RCC 7860 (cell line): ENCODE measurements at regions not wholly inside any gene's neighbourhood (a gene's known extent, or its start where the extent isn't known, plus 50 kb on each side); places are given as distances from the start of the nearest gene placed in this dataset.
"Not testable (repeated sequence)": the region's sequence is repeated elsewhere in the genome, so short reads cannot be mapped to it uniquely, and the experiment has no call there.

ENCODE experiments used
- DNase-seq: peaks from one replicate; pipeline ENCODE4 v3.0.0-alpha.2; 2015; ENCODE audit warnings: low spot score
- FAIRE-seq: peaks from 2 replicates; lab custom pipeline; 2012; peaks lifted over from hg19 to GRCh38; lab: Jason Lieb, UNC

DNA sequence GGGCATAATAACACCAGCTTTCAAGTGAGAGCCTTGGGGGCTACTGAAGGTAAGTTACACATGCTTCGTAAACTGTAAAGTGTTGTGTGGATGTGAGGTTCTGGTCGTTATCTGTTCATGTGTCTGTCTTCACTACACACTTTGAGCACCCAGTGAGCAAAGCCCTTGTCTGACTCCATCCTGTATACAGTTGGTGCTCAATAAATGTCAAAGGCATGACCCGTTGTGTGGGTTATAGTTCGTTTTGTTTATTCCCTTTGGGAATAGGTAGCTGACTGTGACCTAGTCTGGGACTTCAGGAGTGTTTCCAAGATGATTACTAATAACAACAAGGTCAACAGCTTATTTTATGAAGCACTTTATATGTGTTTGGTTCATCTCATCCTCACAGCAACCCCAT is 146.9 kb downstream of the MIAT start:
- FAIRE-seq (no peak), DNase-seq (no peak)

DNA sequence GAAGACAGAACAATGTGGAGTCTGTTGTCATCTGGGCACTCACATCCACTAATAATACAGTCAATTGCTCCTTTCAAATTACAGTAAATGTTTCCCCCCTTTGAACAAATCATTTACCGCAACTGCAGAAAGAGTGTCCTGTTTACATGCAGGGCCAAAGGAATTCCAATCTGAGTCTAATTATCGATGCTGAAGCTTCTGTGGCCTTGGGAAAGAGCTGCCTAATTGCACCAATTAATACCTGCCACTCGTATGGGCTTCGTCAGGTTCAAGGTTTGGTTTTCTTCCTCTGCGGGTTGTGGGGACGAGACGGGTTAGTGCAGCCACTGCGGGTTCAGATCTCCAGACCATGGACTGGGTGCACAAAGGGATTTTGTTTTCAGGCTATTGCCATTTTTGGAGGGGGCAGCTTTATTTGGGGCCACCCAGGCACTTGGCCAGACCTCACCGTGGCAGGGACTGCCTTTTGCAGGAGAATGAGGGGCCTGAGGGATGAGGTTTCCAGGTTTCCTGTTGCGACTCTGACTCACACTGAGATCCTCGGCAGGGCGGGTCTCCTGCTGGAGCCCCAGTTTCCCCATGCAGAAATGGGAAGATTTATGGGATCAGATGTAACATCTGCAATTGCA is 147.6 kb downstream of the MIAT start:
- FAIRE-seq (no peak), DNase-seq (no peak)

DNA sequence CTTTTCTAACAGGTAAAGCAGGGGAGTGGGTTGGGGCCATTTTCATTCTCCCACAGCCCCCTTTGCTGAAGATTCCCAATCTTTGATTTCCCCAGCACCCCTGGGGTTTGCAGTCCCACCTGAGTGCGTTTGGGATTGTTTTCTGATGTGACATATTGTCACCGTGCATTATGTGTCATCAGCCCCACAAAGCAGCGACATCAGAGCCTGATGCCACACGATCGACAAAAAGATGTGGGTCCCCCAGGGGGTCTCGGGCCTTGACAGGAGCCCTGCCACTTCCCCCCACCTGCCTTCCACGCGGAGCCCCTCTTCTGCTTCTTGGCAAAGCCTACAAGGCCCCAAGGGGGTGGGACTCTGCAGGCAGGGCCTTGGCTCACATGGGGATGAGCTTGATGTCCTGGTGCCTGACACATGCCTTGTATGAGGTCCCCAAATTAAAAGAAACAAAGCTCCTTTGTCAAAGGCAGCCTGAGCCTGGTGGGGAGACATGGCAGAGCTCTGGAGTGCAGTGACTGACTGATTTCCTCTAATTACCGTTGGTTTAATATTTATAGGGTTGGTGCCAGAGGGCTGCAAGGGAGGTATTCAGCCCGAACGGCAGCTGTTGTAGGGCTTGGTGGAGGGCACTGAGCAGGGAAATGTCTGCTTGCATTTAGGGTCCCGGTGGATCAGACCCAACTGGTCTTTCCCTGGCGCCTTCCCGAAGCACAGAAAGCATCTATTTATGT is 149.2 kb downstream of the MIAT start:
- FAIRE-seq, result no peak

DNA sequence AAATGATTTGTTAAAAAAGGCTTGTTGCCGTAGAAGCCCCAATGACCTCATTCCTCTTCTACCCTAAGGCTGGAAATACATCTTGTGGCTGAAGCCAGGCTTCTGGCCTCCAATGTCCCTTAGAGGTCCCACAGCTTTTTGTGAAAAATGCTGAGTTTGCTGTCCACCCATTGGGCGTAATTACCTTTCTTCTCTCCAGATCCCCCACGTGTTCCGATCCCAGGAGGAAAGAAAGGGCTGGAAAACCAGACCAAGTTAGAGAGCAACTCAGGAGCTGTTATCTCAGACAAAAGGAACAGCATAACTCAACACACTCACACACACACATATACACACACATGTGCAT is 154.2 kb downstream of the MIAT start:
- DNase-seq (no peak), FAIRE-seq (no peak)

More for the DNA sequence above, 149.2 kb downstream of the MIAT start:
- no peak for DNase-seq

DNA sequence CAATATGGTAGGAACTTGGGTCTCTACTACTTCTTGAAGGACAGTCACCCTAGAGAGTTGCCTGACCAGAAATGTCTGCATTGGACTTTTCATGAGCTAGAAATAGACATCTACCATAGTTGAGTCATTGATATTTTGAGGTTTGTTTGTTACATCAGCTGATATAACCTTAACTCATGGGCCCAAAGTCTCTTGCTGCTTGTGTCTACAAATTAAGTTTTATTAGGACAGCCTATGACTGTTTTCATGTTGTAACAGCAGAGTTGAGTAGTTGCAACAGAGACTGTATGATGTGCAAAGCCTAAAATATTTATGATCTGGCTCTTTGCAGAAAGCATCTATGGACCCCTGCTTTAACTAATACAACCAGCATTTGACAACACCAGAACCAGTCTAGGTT is 155.3 kb downstream of the MIAT start:
- no peak for FAIRE-seq
- no peak for DNase-seq

DNA sequence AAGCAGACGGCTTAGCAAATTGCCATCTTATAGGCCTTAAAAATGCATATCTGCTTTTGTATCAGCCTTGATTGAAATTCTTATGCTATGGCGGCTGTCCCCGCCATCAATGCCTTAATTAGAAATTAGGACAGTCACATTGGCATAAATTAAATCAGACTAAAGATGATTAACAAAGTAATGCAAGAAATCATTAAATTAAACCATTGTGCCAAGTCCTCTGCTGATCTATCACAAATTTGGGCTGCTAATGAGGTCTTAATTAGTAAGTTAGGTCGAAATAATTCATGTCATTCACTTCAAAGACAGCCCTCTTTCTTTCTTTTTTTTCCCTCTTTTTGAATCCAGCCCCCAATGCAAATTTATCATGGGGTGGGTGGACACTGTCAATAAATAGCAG is 159.3 kb downstream of the MIAT start:
- FAIRE-seq (no peak), DNase-seq (no peak)

DNA sequence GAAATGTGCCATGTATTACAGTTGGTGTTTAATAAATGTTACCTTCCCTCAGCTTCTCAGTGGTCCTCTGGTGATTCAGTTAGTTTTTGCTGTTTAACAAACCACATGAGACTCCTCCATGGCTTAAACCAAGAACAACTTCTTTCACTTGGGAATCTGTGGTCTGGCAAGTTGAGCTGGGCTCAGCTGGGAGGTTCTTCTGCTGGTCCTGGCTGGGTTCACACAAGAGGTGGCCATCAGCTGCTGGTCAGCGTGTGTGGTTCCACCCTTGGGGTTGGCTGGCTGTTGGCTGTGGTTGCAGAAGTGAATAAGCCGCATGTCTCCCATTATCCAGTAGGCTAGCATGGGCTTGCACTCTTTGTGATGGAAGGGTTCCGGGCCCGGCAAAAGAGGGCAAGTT is 160.5 kb downstream of the MIAT start:
- FAIRE-seq, result no peak
- no peak for DNase-seq

DNA sequence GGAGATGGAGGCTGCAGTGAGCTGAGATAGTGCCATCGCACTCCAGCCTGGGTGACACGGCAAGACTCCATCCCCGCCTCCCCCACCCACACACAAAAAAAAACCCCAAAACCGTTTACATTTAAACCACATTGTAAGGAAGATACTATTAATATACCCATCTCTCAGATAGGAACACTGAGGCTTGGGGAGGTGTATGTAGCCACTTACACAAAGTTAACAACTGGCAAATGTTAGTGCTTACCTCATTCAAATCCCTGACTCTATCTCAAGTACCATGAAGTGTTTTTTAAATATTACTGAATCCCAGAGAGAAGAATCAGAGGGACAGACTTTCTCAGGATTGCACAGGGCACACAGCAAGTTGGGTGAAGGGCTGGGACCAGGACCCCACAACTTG is 164.5 kb downstream of the MIAT start:
- no peak for FAIRE-seq
- DNase-seq, result no peak

DNA sequence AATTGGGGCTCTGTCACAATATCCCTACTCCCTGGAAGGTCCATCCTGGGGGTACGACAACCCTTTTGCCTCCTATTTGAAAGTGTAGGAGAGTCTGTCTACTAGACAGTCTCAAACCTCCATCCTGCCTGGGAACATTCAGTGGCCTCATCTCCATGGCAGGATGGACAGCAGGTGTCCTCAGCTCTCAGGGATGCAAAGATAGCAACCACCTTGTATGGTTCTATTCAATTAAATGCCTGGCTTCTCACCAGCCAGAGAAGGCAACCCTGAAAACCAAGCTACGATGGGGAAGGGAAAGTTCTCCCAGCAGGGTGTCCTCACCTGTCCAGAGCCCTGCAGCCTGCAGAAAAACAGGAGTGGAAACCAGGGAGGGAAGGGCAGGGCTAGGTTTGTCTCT is 164.9 kb downstream of the MIAT start:
- FAIRE-seq, result no peak
- DNase-seq, result no peak

DNA sequence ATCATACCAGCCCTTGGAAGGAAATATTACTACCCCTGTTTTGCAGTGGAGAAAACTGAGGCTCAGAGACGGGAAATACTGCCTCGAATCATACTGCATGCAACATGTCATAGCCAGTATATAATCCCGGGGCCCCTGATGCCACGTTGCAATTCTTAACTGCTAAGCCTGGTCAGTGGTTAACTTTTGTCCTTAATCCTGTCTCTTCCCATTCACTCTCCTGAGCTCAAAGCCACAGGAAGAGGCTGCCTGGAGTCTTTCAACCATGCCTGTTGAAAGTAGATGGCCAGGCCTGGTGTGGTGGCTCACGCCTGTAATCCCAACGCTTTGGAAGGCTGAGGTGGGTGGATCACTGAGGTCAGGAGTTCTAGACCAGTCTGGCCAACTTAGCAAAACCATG is 166.6 kb downstream of the MIAT start:
- FAIRE-seq (no peak), DNase-seq (no peak)

DNA sequence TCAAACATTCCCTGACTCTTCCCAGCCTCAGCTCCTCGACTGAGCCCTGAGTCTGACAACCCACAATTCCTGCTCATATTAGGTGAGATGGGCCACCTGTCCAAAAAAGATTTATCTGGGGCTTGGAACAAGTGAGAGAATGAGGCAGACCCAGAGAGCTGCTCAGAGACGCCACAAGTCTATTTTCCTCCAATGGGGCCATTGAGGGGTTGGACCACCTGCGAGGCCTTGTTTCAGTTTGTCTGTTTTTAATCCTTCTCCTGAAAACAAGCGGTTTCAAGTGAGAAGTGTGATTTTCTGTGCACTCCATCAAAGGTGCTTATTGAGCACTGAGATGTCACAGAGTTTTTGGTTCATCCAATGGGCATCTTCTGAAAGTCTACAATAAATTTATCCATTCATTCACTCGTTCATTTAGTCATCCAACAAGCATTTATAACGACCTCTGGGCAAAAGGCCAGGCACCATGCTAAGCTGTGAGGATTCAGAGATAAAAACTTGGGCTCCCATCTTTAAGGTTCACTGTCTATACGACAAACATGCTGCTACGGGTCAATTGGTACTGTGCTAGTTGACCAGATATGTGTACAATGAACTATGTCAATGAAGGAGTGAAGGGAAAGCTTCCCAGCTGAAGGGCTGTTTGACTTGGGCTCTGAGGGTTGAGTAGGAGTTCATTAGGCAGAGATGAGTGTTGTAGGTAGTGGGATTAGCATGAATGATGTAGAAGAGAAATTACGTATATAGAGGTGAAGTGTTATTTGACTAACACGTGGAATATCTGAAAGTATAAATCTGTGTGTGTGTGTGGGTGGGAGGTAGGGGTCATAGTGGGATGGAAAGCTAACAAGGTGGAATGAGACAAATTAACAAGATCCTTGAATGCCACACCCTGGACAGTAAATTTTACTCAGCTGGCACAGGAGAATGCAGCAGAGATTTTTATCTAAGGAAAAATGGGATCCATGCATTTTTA is 168.9 kb downstream of the MIAT start:
- FAIRE-seq (no peak), DNase-seq (no peak)

DNA sequence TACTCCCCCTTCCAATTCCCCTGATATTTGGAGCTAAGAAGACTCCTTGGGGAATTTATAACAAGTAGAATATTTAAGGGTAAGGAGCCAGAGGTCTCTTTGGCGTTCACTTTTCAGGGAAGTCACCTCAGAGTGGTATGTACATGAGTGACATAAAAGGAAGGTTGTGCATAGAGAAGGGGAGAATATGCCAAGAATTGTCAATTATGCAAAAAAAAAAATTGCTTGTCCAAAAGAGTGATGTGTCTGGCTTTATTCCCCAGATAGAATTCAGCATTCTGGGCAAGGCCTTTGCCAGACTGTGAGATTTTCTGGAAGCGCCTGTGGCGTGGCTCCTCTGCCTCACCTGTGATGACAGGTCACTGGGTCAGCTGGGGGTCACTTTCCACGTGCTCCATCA is 170.2 kb downstream of the MIAT start:
- FAIRE-seq (no peak), DNase-seq (no peak)

DNA sequence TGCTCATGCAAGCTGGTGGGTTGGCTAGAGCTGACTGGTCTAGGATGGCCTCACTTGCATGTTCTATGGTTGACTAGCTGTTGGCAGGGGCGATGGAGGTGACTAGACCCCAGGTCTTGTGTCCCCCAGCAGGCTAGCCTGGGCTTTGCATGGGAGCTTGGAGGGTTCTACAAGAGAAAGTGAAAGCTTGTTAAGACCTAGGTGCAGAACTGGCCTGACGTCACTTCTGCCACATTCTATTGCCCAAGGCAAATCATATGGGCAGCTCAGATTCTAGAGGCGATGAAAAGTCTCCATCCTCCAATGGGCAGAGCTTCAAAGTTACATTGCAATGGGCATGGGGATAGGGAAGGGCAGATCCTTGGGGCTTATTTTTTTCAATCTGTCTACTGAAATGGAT is 170.9 kb downstream of the MIAT start:
- DNase-seq (no peak), FAIRE-seq (no peak)

DNA sequence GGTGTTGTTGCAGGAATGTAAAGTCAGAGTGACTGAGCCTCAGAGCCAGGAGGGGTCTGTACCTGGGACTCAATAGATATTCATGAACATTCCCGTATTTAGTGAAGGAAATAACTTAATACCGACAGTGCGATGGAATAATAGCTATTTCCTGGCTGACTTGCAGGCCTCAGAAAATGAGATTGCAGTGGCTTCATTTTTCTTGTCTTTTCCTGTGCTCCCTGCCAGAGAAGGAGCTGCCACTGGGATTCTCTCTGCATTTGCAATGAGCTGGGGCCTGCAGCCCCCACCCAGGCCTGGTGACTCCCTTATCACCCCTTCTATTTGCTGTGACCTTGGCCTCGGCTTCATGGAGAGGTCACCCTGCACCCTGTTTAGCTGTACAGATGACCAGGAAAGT is 173.4 kb downstream of the MIAT start:
- DNase-seq (no peak), FAIRE-seq (no peak)

DNA sequence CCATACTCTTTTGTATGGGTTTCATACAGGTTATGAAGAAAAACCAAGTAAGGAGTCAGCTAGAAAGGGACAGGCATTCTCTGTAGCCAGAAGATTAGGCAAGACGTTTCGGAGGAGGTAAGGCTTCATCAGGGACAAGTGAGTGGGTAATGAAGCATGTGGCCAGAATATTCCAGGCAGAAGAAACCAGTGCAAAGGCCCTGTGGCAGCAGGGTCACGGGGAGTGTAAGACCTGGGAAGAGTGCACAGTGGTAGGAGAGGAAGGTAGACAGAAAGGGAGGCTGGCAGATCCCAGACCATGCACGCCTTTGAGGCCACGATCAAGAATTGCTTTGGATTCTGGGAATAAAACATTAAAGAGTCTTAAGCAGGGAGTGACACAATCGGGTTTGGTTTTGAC is 177.6 kb downstream of the MIAT start:
- DNase-seq (no peak), FAIRE-seq (no peak)

DNA sequence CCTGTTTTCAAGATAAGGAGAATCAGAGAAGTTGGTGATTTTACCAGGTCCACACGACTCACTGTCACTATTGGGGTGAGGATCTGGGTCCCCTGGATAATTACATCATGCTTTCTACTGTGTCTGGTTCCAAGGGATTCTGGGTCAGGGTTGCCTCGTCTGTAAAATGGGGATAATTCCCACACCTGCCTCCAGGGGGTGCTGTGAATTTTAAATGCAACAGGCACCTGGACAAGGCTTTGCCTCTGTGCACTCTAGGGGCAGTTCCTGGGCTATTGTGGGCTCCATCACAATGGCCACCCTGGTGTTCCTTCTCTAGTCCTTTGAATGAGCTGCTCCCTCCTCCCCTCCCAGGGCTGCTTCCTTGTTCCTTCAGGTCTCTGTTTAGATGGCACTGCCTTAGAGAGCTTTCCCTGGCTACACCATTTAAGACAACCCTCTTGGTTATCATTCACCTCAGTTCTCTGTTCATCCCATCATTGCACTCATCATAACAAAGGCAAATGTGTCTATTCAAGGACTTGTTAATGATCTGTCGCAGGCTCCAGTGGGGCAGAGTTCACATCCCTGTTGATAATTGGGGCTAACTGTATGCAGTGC is 178.6 kb downstream of the MIAT start:
- no peak for FAIRE-seq
- DNase-seq, result no peak

DNA sequence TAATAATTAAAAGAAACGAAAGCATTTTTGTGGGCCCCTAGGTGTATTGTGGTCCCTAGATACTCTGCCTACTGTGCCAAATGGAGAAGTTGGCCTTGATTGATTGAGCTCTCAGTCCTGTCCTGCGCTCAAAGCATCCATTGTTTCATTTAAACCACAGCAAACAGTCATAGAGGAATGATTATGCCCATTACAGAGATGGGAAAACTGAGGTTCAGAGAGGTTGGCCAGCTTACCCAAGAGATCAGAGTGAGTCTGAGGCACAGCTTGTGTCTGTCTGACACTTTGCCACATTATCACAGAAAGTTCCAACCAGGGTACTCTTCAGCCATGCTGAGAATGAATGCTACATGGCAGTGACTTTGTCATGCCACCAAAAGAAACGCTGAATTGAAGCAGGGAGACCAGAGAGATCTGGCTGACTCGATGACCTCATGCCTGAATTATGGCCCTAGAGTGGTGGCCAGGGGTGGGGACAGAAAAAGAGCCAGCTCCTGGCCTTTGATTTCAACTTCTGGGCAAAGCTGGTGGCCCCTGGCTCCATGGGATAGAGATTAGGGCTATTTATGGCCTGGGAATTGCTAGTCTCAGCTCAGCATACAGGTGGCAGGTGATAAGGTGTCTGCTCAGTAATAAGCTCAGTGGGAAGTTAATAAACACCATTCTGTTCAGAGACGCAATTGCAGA is 180.5 kb downstream of the MIAT start:
- no peak for DNase-seq
- FAIRE-seq, result no peak

DNA sequence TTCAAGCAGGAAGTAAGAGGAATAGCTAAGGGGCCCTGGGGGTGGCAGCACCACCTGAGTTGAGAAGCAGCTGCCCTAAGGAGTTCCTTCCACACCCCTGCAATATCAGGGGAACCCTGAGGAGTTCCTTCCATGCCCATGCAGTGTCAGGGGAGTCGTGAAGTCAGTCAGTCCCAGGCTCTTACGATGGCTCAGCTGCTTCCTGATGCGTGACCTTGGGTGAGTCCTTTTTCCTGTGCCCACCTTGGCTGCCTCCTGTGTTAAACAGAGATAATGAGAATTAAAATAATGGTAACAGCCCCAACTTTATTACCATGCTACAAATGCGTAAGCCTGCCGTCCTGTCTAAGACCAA is 181.1 kb downstream of the MIAT start:
- DNase-seq (no peak), FAIRE-seq (no peak)

DNA sequence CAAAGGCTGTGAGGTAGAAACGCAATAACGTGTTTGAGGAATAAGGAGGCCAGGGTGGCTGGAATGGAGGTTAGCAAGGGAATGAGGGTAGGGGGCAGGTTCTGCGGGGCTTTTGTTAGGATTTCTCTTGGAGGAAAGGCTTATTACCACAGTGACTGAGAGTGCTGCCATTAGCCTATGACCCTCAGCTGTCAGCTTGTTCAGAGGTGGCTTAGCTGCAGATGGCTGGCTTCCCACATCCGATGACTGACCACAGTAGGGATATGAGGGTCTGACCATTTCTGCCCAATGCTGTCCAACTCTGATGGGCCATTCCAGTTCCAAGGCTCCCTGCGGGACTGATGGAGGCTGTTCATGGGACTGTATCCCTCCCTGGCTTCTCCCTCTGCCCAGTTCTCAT is 181.8 kb downstream of the MIAT start:
- FAIRE-seq (no peak), DNase-seq (no peak)

DNA sequence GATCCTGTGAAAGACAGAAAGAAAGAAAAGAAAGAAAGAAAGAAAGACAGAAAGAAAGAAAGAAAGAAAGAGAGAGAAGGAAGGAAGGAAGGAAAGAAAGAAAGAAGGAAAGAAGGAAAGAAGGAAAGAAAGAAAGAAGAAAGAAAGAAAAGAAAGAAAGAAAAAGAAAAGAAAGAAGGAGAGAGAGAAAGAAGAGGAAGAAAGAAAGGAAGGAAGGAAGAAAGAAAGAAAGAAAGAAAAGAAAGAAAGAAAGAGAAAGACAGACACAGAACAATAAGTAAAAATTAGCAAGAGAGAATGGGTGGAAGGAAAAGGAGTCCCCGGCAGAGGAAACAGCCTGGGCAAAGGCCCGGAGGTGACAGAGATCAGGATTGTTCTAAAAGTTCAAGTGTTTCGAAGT is 183.4 kb downstream of the MIAT start:
- not testable (repeated sequence) for FAIRE-seq, DNase-seq

DNA sequence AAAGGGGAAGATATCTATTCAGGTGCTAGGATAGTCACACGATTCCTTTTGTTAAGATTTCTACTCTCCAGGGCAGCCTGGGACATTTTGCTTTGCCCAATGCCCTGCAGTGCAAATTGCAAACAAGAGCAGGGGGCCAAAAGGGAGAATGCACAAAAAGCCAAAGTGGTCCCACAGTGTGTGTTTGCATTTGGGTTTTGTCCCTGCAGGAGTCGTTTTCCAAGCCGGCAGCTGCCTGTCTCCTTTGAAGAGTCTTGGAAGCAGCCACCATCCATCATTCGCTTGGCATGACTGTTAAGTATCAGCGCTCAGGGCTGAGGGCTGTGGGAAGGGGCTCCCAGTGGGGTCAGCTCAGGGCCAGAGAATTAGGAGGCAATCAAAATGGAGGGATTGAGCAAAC is 184.7 kb downstream of the MIAT start:
- FAIRE-seq (no peak), DNase-seq (no peak)
